ENCODE measurements at regions not wholly inside any gene's neighbourhood (a gene's known extent, or its start where the extent isn't known, plus 50 kb on each side); places are given as distances from the start of the nearest gene placed in this dataset.

- no peak for TF ChIP-seq CTCF (IDR thresholded peaks at IDR 0.05)
- DNase-seq (ENCODE audit: low spot score): no peak
- no peak for ATAC-seq (ENCODE audit: low FRiP score)
Observed at GRCh38 chr22:49550766-49551362, 276.8 kb downstream of the BRD1 start.

- no peak for TF ChIP-seq CTCF (IDR thresholded peaks at IDR 0.05)
- ATAC-seq (ENCODE audit: low FRiP score) (no peak), DNase-seq (ENCODE audit: low spot score) (no peak)
Observed at GRCh38 chr22:49550141-49550430, 277.6 kb downstream of the BRD1 start.

GRCh38 chr22:49549256-49550140 lies 278.2 kb downstream of the BRD1 start:
- ATAC-seq (ENCODE audit: low FRiP score): no peak
- TF ChIP-seq CTCF (IDR thresholded peaks at IDR 0.05): no peak
- DNase-seq (ENCODE audit: low spot score): no peak

- no peak for DNase-seq (ENCODE audit: low spot score)
- no peak for TF ChIP-seq CTCF (IDR thresholded peaks at IDR 0.05)
- no peak for ATAC-seq (ENCODE audit: low FRiP score)
Observed at GRCh38 chr22:49548356-49549202, 279.1 kb downstream of the BRD1 start.

- DNase-seq (ENCODE audit: low spot score) (no peak), ATAC-seq (ENCODE audit: low FRiP score) (no peak)
- TF ChIP-seq CTCF (IDR thresholded peaks at IDR 0.05): no peak
Observed at GRCh38 chr22:49547751-49548239, 279.9 kb downstream of the BRD1 start.

- no peak for TF ChIP-seq CTCF (IDR thresholded peaks at IDR 0.05)
- DNase-seq (ENCODE audit: low spot score): no peak
Observed at GRCh38 chr22:49546811-49547585, 280.7 kb downstream of the BRD1 start.

More at GRCh38 chr22:49546811-49547585, 280.7 kb downstream of the BRD1 start:
- no peak for ATAC-seq (ENCODE audit: low FRiP score)

All from omental fat pad (tissue), 3 donors.